IPS DF 6.9 (cell line): ENCODE measurements at regions not wholly inside any gene's neighbourhood (a gene's known extent, or its start where the extent isn't known, plus 50 kb on each side); places are given as distances from the start of the nearest gene placed in this dataset.
"Not testable (repeated sequence)": the region's sequence is repeated elsewhere in the genome, so short reads cannot be mapped to it uniquely, and the experiment has no call there.

Experiments
- DNase-seq: peaks from one replicate; pipeline ENCODE4 v3.0.0-alpha.2; 2013; ENCODE audit warnings: low read depth, low spot score
- H3K27ac ChIP-seq: one replicate; pipeline ENCODE4 v1.5.1; 2013; ENCODE audit warnings: low read length, control low read depth
- H3K27me3 ChIP-seq: 2 replicates; pipeline ENCODE4 v1.6.1; 2013; ENCODE audit warnings: mild to moderate bottlenecking, low read length; ENCODE audit not compliant: control insufficient read depth, insufficient read depth
- H3K36me3 ChIP-seq: 2 replicates; pipeline ENCODE4 v1.6.1; 2013; ENCODE audit warnings: low read length; ENCODE audit not compliant: control insufficient read depth, insufficient read depth
- H3K4me1 ChIP-seq: 2 replicates; pipeline ENCODE4 v1.6.1; 2013; ENCODE audit warnings: low read length; ENCODE audit not compliant: control insufficient read depth, insufficient read depth
- H3K4me3 ChIP-seq: 2 replicates; pipeline ENCODE4 v1.5.1; 2013; ENCODE audit warnings: mild to moderate bottlenecking, low read length
- H3K9me3 ChIP-seq: 2 replicates; pipeline ENCODE4 v1.6.1; 2013; ENCODE audit warnings: low read length, inconsistent platforms; ENCODE audit not compliant: control insufficient read depth, insufficient read depth
- WGBS: extraction: QIAGEN DNeasy Blood & Tissue Kit; methylation state at CpG from one replicate; pipeline ENCODE4 v1.1.7; 2013; ENCODE audit warnings: mixed read lengths, missing lambda C conversion rate; ENCODE audit not compliant: insufficient read length, insufficient coverage; 5-methylcytosine and 5-hydroxymethylcytosine counted together

- Histone ChIP-seq H3K27ac (no peak overlapping the region), H3K36me3 (no peaks in the 10 kb centered on the region), H3K4me3 (no peak overlapping the region), H3K9me3 (no peaks in the 10 kb centered on the region), H3K4me1 (no peaks in the 10 kb centered on the region), H3K27me3 (no peaks in the 10 kb centered on the region)
- WGBS: no CpG with 5 or more reads among the region's 1 CpG
- no peak for DNase-seq
Measured at GRCh38 chr5:53302529-53302928, 177.9 kb upstream of the FST start.

GRCh38 chr5:53303105-53303504, 177.3 kb upstream of the FST start:
- Histone ChIP-seq H3K9me3 (no peaks in the 10 kb centered on the region), H3K36me3 (no peaks in the 10 kb centered on the region), H3K27ac (no peak overlapping the region), H3K4me3 (no peak overlapping the region), H3K4me1 (no peaks in the 10 kb centered on the region), H3K27me3 (no peaks in the 10 kb centered on the region)
- no peak for DNase-seq
- no CpG with 5 or more reads among the region's 1 CpG for WGBS

- not testable (repeated sequence) for DNase-seq, H3K4me1 ChIP-seq, H3K27ac ChIP-seq, H3K27me3 ChIP-seq, H3K4me3 ChIP-seq, H3K36me3 ChIP-seq, H3K9me3 ChIP-seq
- no CpG with 5 or more reads among the region's 1 CpG for WGBS
Measured at GRCh38 chr5:53305316-53305715, 175.1 kb upstream of the FST start.

- no peak for DNase-seq
- no peaks in the 10 kb centered on the region for H3K36me3 ChIP-seq
- H3K27me3 ChIP-seq: no peaks in the 10 kb centered on the region
- no peaks in the 10 kb centered on the region for H3K4me1 ChIP-seq
- WGBS: no CpG with 5 or more reads among the region's 2 CpGs
- no peaks in the 10 kb centered on the region for H3K9me3 ChIP-seq
- H3K4me3 ChIP-seq: no peak overlapping the region
- H3K27ac ChIP-seq: no peak overlapping the region
Measured at GRCh38 chr5:53309653-53310052, 170.8 kb upstream of the FST start.

GRCh38 chr5:53311681-53312080, 168.7 kb upstream of the FST start:
- no CpG with 5 or more reads among the region's 2 CpGs for WGBS
- no peak overlapping the region for H3K4me3 ChIP-seq

GRCh38 chr5:53313145-53313544, 167.3 kb upstream of the FST start:
- DNase-seq: no peak
- WGBS: no CpG with 5 or more reads among the region's 2 CpGs

More at GRCh38 chr5:53311681-53312080, 168.7 kb upstream of the FST start:
- no peaks in the 10 kb centered on the region for H3K4me1 ChIP-seq
- no peak for DNase-seq
- H3K9me3 ChIP-seq: no peaks in the 10 kb centered on the region
- no peak overlapping the region for H3K27ac ChIP-seq
- no peaks in the 10 kb centered on the region for H3K27me3 ChIP-seq
- no peaks in the 10 kb centered on the region for H3K36me3 ChIP-seq

GRCh38 chr5:53318303-53318702, 162.1 kb upstream of the FST start:
- no peak overlapping the region for H3K4me3 ChIP-seq
- H3K9me3 ChIP-seq: no peaks in the 10 kb centered on the region
- peaks cover 1% of the 10 kb centered on the region; the same call in 1 of the 2 replicates for H3K4me1 ChIP-seq
- H3K27ac ChIP-seq: no peak overlapping the region
- no peaks in the 10 kb centered on the region for H3K27me3 ChIP-seq
- peak; percentile 9 for DNase-seq
- no CpG with 5 or more reads among the region's 2 CpGs for WGBS
- H3K36me3 ChIP-seq: no peaks in the 10 kb centered on the region

More at GRCh38 chr5:53313145-53313544, 167.3 kb upstream of the FST start:
- H3K36me3 ChIP-seq: no peaks in the 10 kb centered on the region
- H3K27me3 ChIP-seq: no peaks in the 10 kb centered on the region
- no peaks in the 10 kb centered on the region for H3K9me3 ChIP-seq
- no peak overlapping the region for H3K27ac ChIP-seq
- no peak overlapping the region for H3K4me3 ChIP-seq
- no peaks in the 10 kb centered on the region for H3K4me1 ChIP-seq

GRCh38 chr5:53319315-53319714, 161.1 kb upstream of the FST start:
- no peaks in the 10 kb centered on the region for H3K36me3 ChIP-seq
- no peaks in the 10 kb centered on the region for H3K27me3 ChIP-seq
- no peak for DNase-seq
- no peaks in the 10 kb centered on the region for H3K9me3 ChIP-seq
- no peak overlapping the region for H3K4me3 ChIP-seq
- H3K4me1 ChIP-seq: peaks cover 1% of the 10 kb centered on the region
- WGBS: no CpG with 5 or more reads among the region's 5 CpGs
- no peak overlapping the region for H3K27ac ChIP-seq

GRCh38 chr5:53321073-53321472, 159.4 kb upstream of the FST start:
- H3K27ac ChIP-seq: no peak overlapping the region
- no peaks in the 10 kb centered on the region for H3K27me3 ChIP-seq
- peaks cover 1% of the 10 kb centered on the region for H3K4me1 ChIP-seq
- DNase-seq: no peak
- no peaks in the 10 kb centered on the region for H3K9me3 ChIP-seq
- H3K4me3 ChIP-seq: no peak overlapping the region
- H3K36me3 ChIP-seq: no peaks in the 10 kb centered on the region
- no CpG with 5 or more reads among the region's 1 CpG for WGBS

- no peaks in the 10 kb centered on the region for H3K9me3 ChIP-seq
- H3K4me3 ChIP-seq: no peak overlapping the region
- no peaks in the 10 kb centered on the region for H3K36me3 ChIP-seq
- no CpG with 5 or more reads among the region's 2 CpGs for WGBS
- no peak for DNase-seq
- no peak overlapping the region for H3K27ac ChIP-seq
- no peaks in the 10 kb centered on the region for H3K27me3 ChIP-seq
- H3K4me1 ChIP-seq: peaks cover 1% of the 10 kb centered on the region
Measured at GRCh38 chr5:53321721-53322120, 158.7 kb upstream of the FST start.

- Histone ChIP-seq H3K4me3 (no peak overlapping the region), H3K4me1 (peaks cover 1% of the 10 kb centered on the region), H3K36me3 (no peaks in the 10 kb centered on the region), H3K27ac (no peak overlapping the region), H3K9me3 (no peaks in the 10 kb centered on the region), H3K27me3 (no peaks in the 10 kb centered on the region)
- no peak for DNase-seq
- whole genome bisulfite sequencing: no CpG with 5 or more reads among the region's 1 CpG
Measured at GRCh38 chr5:53322257-53322656, 158.2 kb upstream of the FST start.
